Esophagus muscularis mucosa (tissue), 3 donors: ENCODE measurements at regions not wholly inside any gene's neighbourhood (a gene's known extent, or its start where the extent isn't known, plus 50 kb on each side); places are given as distances from the start of the nearest gene placed in this dataset.

Experiments used
- CTCF ChIP-seq, 3 experiments: fragments of 200-600 bp in 2 of 3; fragments of 450-650 bp in 1 of 3; sonication (generic) in 2 of 3; IDR thresholded peaks; one replicate each; pipeline ENCODE4 v1.5.1; 2017 to 2019; ENCODE audit warnings: antibody characterized with exemption in 3 of 3, mild to moderate bottlenecking in 2 of 3, moderate library complexity in 1 of 3
- EP300 ChIP-seq: sonication (generic); formaldehyde crosslinking; IDR thresholded peaks from one replicate; pipeline ENCODE4 v1.6.1; 2017; ENCODE audit warnings: antibody characterized with exemption

- TF ChIP-seq EP300, result no peak
- TF ChIP-seq CTCF (IDR thresholded peaks at IDR 0.05), result no peak
These were observed 172.8 kb downstream of the LRIG3 start for GRCh38 chr12:58747533-58747932.
